G401.6 (cell line): ENCODE measurements at regions not wholly inside any gene's neighbourhood (a gene's known extent, or its start where the extent isn't known, plus 50 kb on each side); places are given as distances from the start of the nearest gene placed in this dataset.

Experiments used
- FAIRE-seq: peaks from 2 replicates; lab custom pipeline; 2012; peaks lifted over from hg19 to GRCh38; lab: Jason Lieb, UNC

GRCh38 chr5:5066276-5067186, 73.6 kb upstream of the ADAMTS16 start:
- no peak for FAIRE-seq

- no peak for FAIRE-seq
Measured at GRCh38 chr5:5069851-5070250, 70.3 kb upstream of the ADAMTS16 start.

DNA sequence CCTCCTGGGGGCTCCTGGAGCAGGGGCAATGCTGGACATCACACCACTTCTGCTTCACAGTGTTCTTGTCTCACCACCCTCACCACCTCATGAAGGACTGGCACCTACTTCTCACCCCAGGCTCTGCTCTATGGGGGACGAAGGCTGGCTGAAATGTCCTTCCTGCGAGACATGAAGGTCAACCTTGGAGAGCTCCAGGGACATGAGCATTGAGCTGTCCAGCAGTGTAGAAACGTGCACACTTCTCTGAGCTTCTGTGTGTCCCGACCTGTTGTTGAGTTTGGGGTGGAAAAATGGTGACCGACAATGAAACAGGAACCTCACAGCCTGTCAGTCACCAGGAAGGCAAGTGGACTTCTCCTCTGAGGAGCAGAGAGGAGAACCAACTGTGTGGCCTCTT, 68.6 kb upstream of the ADAMTS16 start:
- no peak for FAIRE-seq

DNA sequence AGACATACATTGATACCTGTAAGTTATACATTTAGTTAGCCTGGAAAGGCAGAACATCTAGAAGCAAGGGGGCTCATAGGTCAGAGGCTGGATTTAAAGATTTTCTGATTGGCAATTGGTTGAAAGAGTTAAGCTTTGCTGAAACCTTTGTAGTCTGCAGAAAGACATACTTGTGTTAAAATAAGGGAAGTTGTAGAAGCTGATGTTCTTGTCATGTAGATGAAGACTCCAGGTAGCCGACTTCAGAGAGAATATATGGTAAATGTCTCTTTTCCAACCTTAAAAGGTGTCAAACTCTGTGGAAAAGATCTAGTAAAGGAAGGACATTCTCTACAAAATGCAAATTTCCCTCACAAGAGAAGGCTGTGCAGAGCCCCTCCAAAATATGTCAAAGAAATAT, 62.9 kb upstream of the ADAMTS16 start:
- no peak for FAIRE-seq

DNA sequence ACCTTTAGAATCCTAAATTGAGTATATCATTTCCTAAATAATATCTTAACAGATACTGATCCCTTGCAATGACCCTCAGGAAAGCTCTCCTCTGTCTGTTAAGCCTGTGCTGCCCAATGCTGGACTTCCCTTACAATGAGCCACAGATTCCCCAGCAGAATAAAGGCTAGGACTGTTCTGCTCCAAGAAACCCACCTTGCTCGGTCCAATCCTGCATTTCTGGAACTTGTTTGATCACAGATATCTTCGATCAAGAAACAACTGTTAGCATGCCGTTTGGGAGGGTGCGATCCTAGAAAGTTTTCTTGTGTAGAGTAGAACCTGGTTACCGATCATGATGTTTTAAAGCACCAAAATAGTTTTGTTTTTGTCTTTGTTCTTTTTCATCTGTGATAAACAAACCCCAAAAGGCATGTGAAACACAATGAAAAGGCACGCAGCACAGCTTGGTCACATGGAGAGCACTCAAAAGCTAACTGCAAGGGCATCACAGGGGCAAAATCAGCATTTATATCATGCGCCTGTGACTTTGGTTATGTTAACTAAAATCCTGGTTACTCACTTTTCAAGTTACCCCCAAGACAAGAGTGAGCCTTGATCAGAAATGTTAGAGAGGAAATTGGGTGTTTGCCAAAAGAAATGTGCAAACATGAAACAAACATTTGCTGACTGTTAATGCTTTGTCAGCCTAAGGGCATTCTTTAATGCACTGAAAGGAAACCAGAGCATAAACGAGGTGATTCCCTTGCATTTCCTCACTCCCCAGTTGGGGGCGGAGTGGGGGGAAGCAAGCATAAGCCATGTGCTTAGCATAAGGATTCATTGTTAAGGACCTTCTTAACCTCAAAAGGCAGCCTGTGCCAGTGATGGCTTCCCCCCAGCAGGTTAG, 61.9 kb upstream of the ADAMTS16 start:
- FAIRE-seq: no peak

DNA sequence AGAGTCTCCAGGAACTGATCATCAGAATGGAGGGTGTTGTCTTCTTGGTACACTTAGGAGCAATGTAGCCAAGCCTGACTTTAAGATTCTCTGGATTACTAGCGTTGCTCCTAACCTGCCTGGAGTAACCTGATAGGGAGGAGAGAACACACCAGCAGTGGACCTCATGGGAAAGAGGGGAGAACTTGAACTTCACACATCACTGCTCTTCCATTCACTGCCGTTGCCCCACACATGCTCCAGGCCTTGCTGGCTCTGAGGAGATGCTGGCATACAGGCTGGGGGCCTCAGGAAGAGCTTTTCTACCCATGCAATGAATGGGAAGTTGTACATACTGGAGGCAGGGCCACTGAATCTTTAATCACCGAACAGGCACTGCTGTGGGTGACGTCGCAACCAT, 60.3 kb upstream of the ADAMTS16 start:
- FAIRE-seq: no peak

DNA sequence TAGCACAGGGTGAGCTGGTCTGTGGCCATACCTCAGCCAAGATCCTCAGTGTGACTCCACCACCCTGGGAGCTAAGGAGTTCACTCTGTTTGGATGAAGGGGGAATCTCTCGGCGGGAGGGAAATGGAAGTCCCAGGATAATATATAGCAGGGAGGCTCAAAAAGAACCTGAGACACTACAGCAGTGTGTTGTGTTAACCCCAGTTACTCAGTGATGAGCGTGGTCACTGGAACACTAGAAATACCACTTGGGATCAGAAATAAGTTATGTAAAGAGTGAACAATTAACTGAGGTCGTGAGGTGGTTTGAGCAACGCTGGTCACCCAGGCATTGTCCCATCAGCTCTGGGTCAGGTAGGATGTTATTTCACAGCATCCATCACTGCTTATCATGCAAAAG, 59.3 kb upstream of the ADAMTS16 start:
- no peak for FAIRE-seq

- FAIRE-seq: no peak
Measured at GRCh38 chr5:5085381-5085780, 54.7 kb upstream of the ADAMTS16 start.

DNA sequence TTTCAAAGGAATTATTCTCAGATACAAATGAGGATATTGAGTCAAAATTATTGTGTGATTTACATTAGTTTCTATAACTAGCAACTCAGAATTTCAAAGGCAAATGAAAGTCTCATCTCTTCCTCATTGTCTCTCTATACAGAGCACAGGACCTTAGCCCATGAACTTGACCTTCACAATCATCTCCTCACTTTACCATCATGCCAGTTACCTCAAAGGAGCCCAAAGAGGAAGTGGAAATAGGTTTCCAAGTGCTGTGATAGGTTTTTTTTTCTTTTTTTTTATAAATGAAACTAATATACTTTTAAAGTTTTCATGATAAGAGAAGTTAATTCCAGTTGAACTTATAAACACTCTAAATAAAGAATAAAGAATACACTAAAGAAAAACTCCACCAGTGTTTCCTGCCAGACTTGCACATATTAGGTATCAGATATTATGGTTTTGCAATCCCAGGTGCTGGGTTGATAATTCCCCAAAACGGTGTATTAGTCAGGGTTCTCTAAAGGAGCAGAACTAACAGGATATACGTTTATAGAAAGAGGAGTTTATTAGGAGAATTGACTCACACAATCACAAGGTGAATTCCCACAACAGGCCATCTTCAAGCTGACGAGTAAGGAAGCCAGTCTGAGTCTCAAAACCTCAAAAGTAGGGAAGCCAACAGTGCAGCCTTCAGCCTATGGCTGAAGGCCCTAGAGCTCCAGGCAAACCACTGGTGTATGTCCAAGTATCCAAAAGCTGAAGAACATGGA, 50.1 kb upstream of the ADAMTS16 start:
- FAIRE-seq: no peak
